ENCODE measurements at regions not wholly inside any gene's neighbourhood (a gene's known extent, or its start where the extent isn't known, plus 50 kb on each side); places are given as distances from the start of the nearest gene placed in this dataset.

DNA sequence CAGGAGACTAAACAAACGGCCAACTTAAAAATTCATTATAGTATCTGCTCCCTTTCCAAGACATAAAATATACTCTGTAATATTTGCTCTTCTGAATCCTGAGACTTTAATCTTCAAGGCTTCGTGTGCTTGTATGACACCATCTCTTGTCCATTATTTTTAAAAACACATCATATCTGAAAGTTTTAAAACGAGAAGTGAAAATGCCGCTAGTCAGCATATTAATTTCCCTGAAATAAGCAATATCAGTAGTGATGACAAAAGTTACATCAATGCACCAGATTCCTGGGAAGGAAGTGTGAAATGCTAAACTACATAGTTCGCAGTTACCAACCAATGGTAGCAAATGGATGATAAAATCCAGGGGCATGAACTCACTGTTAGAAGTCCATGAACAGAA is 66.8 kb upstream of the EXOC1L start:
- no peak for TF ChIP-seq EZH2phosphoT487 (IDR thresholded peaks at IDR 0.05; ENCODE audit: insufficient read depth, low read depth)
- TF ChIP-seq EZH2 (IDR thresholded peaks at IDR 0.05; ENCODE audit: insufficient read depth, poor library complexity, severe bottlenecking) = no peak
